IPS-15b (cell line): ENCODE measurements at regions not wholly inside any gene's neighbourhood (a gene's known extent, or its start where the extent isn't known, plus 50 kb on each side); places are given as distances from the start of the nearest gene placed in this dataset.

Experiments used
- H3K27me3 ChIP-seq: one replicate; pipeline ENCODE4 v1.6.1; 2013; ENCODE audit warnings: low read length; ENCODE audit not compliant: control insufficient read depth, insufficient read depth
- H3K36me3 ChIP-seq: one replicate; pipeline ENCODE4 v1.6.1; 2013; ENCODE audit warnings: low read length; ENCODE audit not compliant: control insufficient read depth, insufficient read depth
- H3K4me1 ChIP-seq: one replicate; pipeline ENCODE4 v1.6.1; 2013; ENCODE audit warnings: mild to moderate bottlenecking, low read length; ENCODE audit not compliant: control insufficient read depth, insufficient read depth
- H3K4me3 ChIP-seq: one replicate; pipeline ENCODE4 v1.5.1; 2013; ENCODE audit warnings: low read depth, low read length
- H3K9ac ChIP-seq: one replicate; pipeline ENCODE4 v1.6.1; 2013; ENCODE audit warnings: low read depth, mild to moderate bottlenecking, low read length
- H3K9me3 ChIP-seq: one replicate; pipeline ENCODE4 v1.6.1; 2013; ENCODE audit warnings: mild to moderate bottlenecking, low read length; ENCODE audit not compliant: control insufficient read depth, insufficient read depth

- no peaks in the 10 kb centered on the region for H3K4me1 ChIP-seq
- peaks cover 7% of the 10 kb centered on the region for H3K27me3 ChIP-seq
- H3K36me3 ChIP-seq, result no peaks in the 10 kb centered on the region
- H3K9me3 ChIP-seq, result no peaks in the 10 kb centered on the region
- no peak overlapping the region for H3K9ac ChIP-seq
- no peak overlapping the region for H3K4me3 ChIP-seq
These were observed 93.2 kb upstream of the SOX1 start for GRCh38 chr13:111973605-111974340.

GRCh38 chr13:111974341-111974640, 92.7 kb upstream of the SOX1 start:
- H3K9me3 ChIP-seq, result no peaks in the 10 kb centered on the region
- H3K9ac ChIP-seq, result no peak overlapping the region
- H3K36me3 ChIP-seq, result no peaks in the 10 kb centered on the region
- H3K4me3 ChIP-seq, result no peak overlapping the region
- H3K27me3 ChIP-seq, result peaks cover 7% of the 10 kb centered on the region
- H3K4me1 ChIP-seq, result no peaks in the 10 kb centered on the region

GRCh38 chr13:111975539-111976473, 91.1 kb upstream of the SOX1 start:
- Histone ChIP-seq H3K4me1 (no peaks in the 10 kb centered on the region), H3K9ac (no peak overlapping the region), H3K4me3 (no peak overlapping the region), H3K9me3 (no peaks in the 10 kb centered on the region), H3K27me3 (peaks cover 7% of the 10 kb centered on the region), H3K36me3 (no peaks in the 10 kb centered on the region)

- Histone ChIP-seq H3K9ac (no peak overlapping the region), H3K4me1 (no peaks in the 10 kb centered on the region), H3K36me3 (no peaks in the 10 kb centered on the region), H3K9me3 (no peaks in the 10 kb centered on the region), H3K4me3 (no peak overlapping the region), H3K27me3 (peaks cover 7% of the 10 kb centered on the region)
These were observed 90.3 kb upstream of the SOX1 start for GRCh38 chr13:111976474-111977178.

GRCh38 chr13:111977179-111977506, 89.8 kb upstream of the SOX1 start:
- Histone ChIP-seq H3K4me3 (no peak overlapping the region), H3K36me3 (no peaks in the 10 kb centered on the region), H3K9me3 (no peaks in the 10 kb centered on the region), H3K27me3 (peaks cover 7% of the 10 kb centered on the region), H3K9ac (no peak overlapping the region), H3K4me1 (no peaks in the 10 kb centered on the region)

DNA sequence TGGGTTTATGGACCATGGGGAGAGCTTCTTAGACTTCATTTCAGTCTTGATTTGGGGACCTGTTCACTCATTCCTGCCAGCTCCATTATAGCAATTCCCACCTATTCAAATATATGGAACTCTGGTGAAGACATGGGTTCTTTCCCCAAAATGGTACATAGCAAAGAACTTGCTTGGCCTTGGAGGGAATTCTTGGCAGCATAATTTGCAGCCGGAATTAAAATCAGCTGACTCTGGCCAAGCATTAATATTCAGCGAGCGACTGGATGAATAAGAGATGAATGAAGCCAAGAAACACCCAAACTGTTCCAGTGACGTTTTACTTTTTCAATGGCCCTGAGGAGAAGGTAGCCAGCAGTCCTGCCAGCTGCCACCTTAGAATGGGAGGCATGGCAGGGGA, 88.4 kb upstream of the SOX1 start:
- Histone ChIP-seq H3K36me3 (no peaks in the 10 kb centered on the region), H3K9me3 (no peaks in the 10 kb centered on the region), H3K27me3 (no peaks in the 10 kb centered on the region), H3K9ac (no peak overlapping the region), H3K4me1 (no peaks in the 10 kb centered on the region), H3K4me3 (no peak overlapping the region)

GRCh38 chr13:111980146-111980929, 86.6 kb upstream of the SOX1 start:
- Histone ChIP-seq H3K4me3 (no peak overlapping the region), H3K9ac (no peak overlapping the region), H3K36me3 (no peaks in the 10 kb centered on the region), H3K4me1 (no peaks in the 10 kb centered on the region), H3K9me3 (no peaks in the 10 kb centered on the region), H3K27me3 (no peaks in the 10 kb centered on the region)

DNA sequence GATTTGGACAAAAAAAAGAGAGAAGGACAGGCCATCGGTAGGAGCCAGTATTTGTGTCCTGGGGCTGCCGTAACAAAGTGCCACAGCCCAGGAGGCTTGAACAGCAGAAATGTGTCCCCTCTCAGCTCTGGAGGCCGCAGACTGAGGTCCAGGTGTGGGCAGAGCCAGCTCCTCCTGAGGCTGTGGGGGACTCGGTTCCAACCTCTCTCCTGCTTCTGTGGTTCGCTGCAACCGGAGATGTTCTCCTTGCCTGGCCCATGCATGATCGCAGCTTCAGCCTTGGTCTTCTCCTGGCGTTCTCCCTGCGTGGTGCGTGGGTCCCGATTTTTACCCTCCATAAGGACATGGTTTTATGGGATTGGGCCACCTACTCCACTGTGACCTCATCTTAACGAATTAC, 85.9 kb upstream of the SOX1 start:
- no peaks in the 10 kb centered on the region for H3K9me3 ChIP-seq
- no peaks in the 10 kb centered on the region for H3K4me1 ChIP-seq
- H3K27me3 ChIP-seq, result no peaks in the 10 kb centered on the region
- no peaks in the 10 kb centered on the region for H3K36me3 ChIP-seq
- H3K9ac ChIP-seq, result no peak overlapping the region
- no peak overlapping the region for H3K4me3 ChIP-seq

DNA sequence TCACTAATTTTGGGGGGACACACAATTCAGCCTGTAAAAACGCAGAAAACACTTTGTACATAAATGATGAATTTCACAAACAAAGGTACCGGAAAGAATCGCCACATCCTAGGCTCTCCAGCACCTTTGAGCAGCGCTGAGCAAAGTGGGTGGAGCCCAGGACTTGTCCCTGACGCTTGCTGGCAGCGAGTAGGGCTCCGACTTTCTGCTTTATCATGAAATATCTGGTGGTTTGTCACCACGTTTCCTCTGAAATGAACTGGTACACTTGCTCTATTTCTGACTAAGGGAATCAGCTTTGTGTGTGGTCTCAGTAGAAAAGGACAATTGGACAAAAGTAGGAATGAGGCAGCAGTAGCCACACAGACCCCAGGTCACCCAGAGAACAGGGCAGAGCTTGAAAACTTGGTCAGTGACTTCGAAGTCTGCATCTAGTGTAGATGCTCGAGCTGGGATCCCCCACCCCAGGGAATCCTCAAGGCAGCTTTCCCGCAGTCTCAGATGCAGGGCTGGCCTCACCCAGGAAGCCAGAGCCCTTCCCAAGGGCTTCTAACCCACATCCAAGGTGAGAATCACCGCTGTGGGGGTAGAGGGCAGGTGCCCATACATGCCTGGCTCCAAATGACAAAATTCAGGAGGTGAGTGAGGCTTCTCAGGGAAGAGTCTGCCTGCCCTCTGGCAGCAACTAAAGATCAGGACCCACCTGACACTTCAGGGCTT, 85.3 kb upstream of the SOX1 start:
- H3K36me3 ChIP-seq, result no peaks in the 10 kb centered on the region
- H3K9me3 ChIP-seq, result no peaks in the 10 kb centered on the region
- no peaks in the 10 kb centered on the region for H3K4me1 ChIP-seq
- H3K4me3 ChIP-seq, result no peak overlapping the region
- no peaks in the 10 kb centered on the region for H3K27me3 ChIP-seq
- H3K9ac ChIP-seq, result no peak overlapping the region

GRCh38 chr13:111984349-111984748, 82.6 kb upstream of the SOX1 start:
- no peak overlapping the region for H3K4me3 ChIP-seq

DNA sequence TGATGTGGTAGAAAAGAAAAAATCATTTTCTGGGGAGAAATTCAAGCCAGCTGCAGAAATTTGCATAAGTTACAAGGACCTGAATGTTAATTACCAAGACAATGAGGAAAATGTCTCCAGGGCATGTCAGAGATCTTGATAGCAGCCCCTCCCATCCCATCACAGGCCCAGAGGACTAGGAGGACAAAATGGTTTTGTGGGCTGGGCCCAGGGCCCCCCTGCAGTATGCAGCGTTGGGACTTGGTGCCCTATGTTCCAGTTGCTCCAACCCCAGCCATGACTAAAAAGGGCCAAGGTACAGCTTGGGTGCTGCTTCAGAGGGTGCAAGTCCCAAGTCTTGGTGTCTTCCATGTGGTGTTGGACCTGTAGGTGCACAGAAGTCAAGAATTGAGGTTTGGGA, 76.6 kb upstream of the SOX1 start:
- Histone ChIP-seq H3K27me3 (peaks cover 12% of the 10 kb centered on the region), H3K9ac (no peak overlapping the region)

More at GRCh38 chr13:111984349-111984748, 82.6 kb upstream of the SOX1 start:
- Histone ChIP-seq H3K9me3 (no peaks in the 10 kb centered on the region), H3K36me3 (no peaks in the 10 kb centered on the region), H3K9ac (no peak overlapping the region), H3K27me3 (no peaks in the 10 kb centered on the region), H3K4me1 (no peaks in the 10 kb centered on the region)

More for the DNA sequence above, 76.6 kb upstream of the SOX1 start:
- H3K4me3 ChIP-seq, result no peak overlapping the region
- peaks cover 14% of the 10 kb centered on the region for H3K9me3 ChIP-seq
- no peaks in the 10 kb centered on the region for H3K4me1 ChIP-seq
- no peaks in the 10 kb centered on the region for H3K36me3 ChIP-seq
